HG03575 (cell line): ENCODE measurements at regions not wholly inside any gene's neighbourhood (a gene's known extent, or its start where the extent isn't known, plus 50 kb on each side); places are given as distances from the start of the nearest gene placed in this dataset.

ENCODE experiments used
- ATAC-seq: cut with Tn5 transposase; IDR thresholded peaks from one replicate; pipeline ENCODE4 v1.9.1; 2021; ENCODE audit not compliant: unreplicated experiment, insufficient number of reproducible peaks, low FRiP score; ENCODE audit errors: extremely low read depth

DNA sequence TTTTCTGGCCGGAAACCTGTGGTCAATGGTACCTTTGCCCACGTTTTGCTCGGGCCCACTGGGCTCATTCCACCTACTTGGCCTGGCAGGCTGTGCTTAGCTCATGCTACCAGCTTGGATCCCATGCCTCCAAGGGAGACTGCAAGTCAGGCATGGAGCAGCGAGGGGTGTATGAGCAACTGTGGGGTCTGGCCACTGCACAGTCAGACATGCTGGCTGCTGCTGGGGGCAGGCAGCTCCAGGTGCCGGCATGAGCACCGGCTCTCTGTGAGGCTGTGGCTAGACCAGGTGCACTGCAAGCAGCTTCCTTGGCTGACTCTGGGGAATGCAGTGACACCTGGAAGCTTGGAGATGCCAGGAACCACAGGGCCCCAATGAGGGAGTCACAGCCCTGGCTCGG lies 161.1 kb upstream of the DUSP10 start:
- no peak for ATAC-seq

GRCh38 chr1:221900678-221901077 lies 158.8 kb upstream of the DUSP10 start:
- ATAC-seq = no peak

- no peak for ATAC-seq
Observed at GRCh38 chr1:221897321-221897721, 155.4 kb upstream of the DUSP10 start.

GRCh38 chr1:221892301-221892830 lies 150.5 kb upstream of the DUSP10 start:
- ATAC-seq = no peak

DNA sequence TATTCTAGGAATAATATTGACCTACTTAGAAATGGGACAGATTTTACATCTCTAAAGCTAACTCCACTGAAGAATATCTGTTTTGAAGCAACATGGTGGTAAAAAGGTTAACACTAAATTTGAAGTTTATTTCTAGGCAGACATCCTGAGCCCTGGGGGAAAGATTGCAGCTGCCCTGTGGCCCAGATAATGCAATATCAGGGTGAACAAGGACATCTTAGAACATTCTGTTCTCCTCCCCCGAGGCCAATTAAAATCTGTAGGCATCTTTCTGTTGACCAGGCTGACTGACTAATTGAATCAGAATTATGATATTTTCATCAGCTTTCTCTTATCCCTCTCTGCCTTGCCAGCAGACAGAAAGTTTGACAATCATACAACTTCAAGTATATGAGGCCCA lies 149.8 kb upstream of the DUSP10 start:
- ATAC-seq = no peak

DNA sequence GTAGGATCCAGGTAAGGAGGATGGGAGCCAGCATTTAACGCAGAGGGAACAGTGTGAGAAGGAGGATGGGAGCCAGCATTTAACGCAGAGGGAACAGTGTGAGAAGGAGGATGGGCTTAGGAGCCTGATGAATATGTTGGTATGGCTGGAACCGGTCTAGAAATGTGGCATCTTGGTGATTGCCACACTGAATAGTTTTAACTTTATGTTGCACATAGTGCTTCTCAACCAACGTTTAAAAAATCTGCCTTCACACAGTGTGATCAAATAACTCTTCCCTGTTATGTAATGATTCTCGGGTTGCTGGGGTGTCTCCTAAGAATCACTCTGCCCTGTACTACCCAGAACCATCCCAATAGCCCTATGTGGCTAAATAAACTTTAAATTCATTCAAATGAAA lies 146.9 kb upstream of the DUSP10 start:
- no peak for ATAC-seq

- ATAC-seq = no peak
Observed at GRCh38 chr1:221888218-221888617, 146.3 kb upstream of the DUSP10 start.

GRCh38 chr1:221887758-221888157 lies 145.9 kb upstream of the DUSP10 start:
- ATAC-seq = no peak

GRCh38 chr1:221887415-221887746 lies 145.5 kb upstream of the DUSP10 start:
- no peak for ATAC-seq

DNA sequence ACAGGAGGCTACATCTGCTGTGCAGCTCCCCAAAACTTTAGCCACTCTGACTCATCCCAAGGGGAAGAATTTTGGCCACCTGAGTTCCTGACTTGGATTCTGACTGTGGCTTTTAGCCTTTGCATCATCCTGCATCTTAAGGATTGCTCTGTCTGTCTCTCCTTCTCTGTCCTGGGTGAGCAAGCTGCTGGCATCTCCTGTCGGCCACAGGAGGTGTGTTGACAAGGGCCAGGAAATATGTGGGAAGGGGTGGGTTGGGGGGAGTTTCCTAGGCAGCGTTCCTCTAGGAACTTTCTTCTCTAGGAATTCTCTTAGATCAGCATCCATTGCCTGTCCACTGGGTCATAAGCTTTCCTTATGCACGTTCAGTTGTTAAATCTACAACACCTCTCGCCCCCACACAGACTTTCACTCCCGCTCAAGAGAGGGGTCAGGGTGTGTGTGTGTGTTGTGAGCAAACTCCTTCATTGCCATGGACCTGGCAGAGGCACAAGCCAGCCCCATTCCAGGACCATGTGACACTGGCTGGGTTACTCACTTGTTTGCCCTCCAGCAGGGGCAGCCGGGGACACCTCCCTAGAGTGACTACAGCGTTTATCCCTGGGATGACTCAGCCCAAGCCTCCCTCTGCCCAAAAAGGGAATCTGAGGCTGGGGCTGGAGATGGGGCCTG lies 145.0 kb upstream of the DUSP10 start:
- ATAC-seq = no peak

- ATAC-seq = no peak
Observed at GRCh38 chr1:221886311-221886710, 144.4 kb upstream of the DUSP10 start.

DNA sequence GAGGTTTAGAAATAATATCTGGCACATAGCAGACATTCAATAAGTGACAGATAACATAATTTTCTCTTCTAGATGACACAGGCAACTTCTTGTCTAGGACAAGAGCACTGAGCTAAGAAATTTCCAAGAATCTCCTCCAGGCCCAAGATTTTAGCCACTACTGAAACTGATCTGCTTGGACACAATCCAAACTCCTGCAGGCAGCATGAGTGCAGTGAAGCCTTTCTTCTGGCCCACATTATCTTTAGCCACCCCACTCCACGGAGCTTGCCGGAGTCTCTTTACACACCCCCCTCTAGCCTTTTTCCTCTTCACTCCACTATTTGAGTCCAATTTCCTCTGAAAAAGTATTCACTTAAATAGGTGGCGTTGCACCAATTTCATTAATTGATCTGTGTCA lies 142.9 kb upstream of the DUSP10 start:
- no peak for ATAC-seq

DNA sequence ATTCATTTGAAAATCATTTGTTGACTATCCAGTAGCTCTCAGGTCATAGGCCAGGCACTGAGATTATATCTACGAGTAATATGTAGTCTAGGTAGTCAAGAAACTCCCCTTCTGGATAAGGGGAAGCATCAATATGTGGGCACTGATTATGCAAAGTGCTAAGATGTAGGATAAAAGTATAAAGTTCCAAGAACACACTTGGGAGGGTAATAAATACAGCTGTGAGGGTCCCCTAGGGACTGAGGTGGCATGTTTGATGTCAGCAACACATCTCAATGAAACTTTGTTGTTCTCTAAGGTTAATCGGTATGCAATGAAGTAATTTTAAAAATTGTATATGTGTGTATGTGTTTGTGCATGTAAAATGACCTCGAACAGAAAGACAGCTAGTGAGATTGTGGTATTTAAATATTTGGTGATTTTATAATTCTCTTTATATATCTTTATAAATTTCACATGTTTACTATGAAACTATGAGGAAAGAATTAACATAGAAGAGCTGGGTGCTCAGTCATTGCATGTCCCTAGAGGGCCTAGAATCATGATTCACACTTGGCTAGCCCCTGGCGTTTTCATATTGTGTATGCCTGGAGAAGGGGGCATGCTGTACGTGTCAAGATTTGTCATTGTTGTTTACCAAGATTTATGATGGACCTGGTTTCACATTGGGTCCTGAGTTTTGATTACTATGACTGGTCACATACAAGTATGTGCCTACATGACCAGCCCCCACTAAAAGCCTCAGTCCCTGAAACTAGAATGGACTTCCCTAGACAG lies 140.1 kb upstream of the DUSP10 start:
- no peak for ATAC-seq

DNA sequence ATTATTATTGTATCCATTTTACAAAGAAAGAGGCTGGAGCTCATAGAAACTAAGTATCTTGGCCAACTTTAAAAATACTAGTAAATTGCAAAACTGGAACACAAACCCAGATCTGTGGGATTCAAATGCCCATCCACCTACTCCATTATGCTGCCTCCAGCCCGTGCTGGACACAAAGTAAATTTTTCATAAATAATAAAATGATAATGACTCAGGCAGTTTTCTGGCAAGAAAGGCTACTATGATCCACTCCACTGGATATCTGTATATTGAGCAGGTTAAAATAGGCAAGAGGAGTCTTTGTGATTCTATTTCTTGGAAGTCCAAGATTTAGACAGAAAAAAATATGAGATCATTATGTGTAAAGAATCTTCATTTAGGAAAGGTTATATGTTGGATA lies 138.3 kb upstream of the DUSP10 start:
- no peak for ATAC-seq

DNA sequence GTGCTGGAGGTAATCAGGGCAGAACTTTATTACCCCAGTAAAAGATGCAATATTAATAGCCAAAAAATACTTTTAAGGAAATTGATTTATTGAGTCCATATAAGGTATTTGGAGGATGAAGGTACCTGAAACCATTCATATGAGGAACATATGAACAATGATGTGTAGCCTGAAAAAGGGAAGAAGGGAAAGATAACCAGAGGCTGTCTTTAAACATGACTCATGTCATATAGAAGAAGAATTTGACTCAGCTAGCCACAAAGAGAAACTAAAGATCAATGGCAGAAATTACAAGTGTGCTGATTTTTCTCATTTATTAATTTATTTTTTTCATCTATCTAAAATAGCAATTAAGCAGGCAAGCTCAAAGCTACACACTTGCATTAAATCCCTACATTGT lies 136.2 kb upstream of the DUSP10 start:
- peak; percentile 66 for ATAC-seq

DNA sequence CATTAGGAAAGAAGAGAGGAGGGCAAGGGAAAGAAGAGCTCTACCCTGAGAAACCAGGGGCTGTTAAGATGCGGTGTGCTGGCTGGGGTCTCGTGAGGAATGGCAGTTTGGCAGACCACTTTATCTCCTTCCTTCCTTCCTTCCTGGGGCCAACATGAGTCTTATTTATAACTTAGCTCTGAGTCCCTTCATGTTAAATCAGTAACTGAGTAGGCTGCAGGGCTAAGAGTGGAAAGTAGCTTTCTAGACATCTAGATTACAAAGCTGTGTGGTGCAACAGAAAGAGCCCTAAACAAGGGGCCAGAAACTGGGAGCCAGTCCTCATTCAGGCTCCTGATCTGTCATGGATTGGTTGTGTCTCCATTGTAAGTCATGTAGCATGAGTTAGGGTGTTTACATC lies 135.4 kb upstream of the DUSP10 start:
- no peak for ATAC-seq

- no peak for ATAC-seq
Observed at GRCh38 chr1:221875004-221875330, 133.1 kb upstream of the DUSP10 start.

DNA sequence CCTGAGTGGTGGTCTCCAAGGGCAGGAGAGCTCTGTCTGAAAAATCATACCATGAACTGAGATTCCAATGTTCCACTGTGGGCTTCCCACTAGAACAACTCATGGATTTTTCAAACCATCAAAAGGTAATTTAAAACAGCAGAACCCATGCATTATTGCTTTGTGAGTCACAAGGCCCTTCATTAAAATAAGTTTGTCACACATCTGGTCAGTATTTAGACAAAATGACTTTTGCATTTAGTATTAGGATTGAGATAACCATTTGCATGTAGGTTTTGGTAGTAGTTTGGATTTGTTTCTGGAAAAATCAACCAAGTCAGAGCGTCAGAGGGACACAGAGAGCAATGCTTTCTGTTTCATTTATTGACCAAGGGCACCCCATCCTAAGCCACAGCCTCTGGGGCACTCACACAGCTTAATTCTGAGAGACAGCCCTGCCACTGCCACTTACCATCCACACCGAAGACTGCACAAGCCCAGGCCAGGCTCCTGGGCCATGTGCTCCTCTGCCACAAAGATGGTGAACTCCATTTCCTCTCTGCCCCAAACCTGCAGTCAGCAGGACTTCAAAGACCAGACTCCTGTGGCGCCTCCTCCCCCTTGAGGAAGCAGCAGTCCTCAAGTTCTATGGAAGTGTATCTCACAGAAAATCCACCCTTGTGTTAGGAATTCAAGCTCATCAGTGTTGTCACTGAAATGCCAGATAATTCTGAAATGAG lies 132.6 kb upstream of the DUSP10 start:
- ATAC-seq = no peak

DNA sequence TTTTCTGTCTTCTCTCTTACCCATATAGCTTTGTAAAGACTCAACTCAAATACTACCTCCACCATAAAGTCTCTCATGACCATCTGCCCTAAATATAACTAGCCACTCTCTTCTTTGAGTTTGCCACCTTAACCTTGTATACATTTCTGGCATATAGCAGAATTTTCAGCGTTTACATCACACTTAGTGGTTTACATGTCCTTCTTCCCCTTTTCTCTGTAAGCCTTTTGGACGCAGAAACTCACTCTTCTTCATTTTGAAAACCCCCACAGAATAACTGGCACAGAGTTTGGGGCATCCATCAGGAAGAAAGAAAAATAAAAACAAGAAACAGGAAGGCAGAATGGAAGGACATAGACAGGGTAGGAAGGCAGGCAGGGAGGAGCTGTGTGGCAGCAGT lies 131.8 kb upstream of the DUSP10 start:
- ATAC-seq = no peak

- ATAC-seq = no peak
Observed at GRCh38 chr1:221871056-221871455, 129.2 kb upstream of the DUSP10 start.
